Caco-2 (cell line): ENCODE measurements at regions not wholly inside any gene's neighbourhood (a gene's known extent, or its start where the extent isn't known, plus 50 kb on each side); places are given as distances from the start of the nearest gene placed in this dataset.
"Not testable (repeated sequence)": the region's sequence is repeated elsewhere in the genome, so short reads cannot be mapped to it uniquely, and the experiment has no call there.

Experiments used
- BruUV-seq: library from RNA; stranded (reverse); fragments of 400-500 nt; replicated peaks from 2 replicates; lab custom pipeline; 2021; lab: Mats Ljungman, UMichigan
- CTCF ChIA-PET: fragments of 300-600 bp; sonication (Branson Sonifier 250); formaldehyde crosslinking; loops from one replicate; lab custom pipeline; 2022; ENCODE audit warnings: antibody characterized with exemption; lab: Charles Lee
- POLR2A ChIA-PET: fragments of 300-600 bp; sonication (Branson Sonifier 250); formaldehyde crosslinking; loops from one replicate; lab custom pipeline; 2022; ENCODE audit warnings: antibody characterized with exemption; lab: Charles Lee
- DNase-seq, 2 experiments: peaks; one replicate each; pipeline versions ENCODE4 v3.0.0 to v3.0.0-alpha.2; 2020 to 2022
- H3K27me3 ChIP-seq: replicated peaks from 2 replicates; pipeline ENCODE4 v1.6.0; 2011; ENCODE audit warnings: low read length; ENCODE audit not compliant: control insufficient read depth, insufficient read depth
- H3K36me3 ChIP-seq: 2 replicates; pipeline ENCODE4 v1.5.1; 2011; ENCODE audit warnings: low read length; ENCODE audit not compliant: control insufficient read depth, insufficient read depth
- H3K4me1 ChIP-seq: fragments of 250-450 bp; sonication (Bioruptor Pico); 2 replicates; pipeline ENCODE4 v1.5.1; 2020; ENCODE audit warnings: mild to moderate bottlenecking
- H3K4me3 ChIP-seq: 2 replicates; pipeline ENCODE4 v1.5.1; 2011; ENCODE audit warnings: low read depth, mild to moderate bottlenecking, control low read depth, low read length
- H3K9me3 ChIP-seq: fragments of 250-450 bp; sonication (Bioruptor Pico); 2 replicates; pipeline ENCODE4 v1.5.1; 2020; ENCODE audit warnings: mild to moderate bottlenecking, moderate library complexity
- H3K27ac Mint-ChIP-seq: one replicate; pipeline ENCODE4 v1.8.0; 2022; ENCODE audit warnings: mixed read lengths; ENCODE audit not compliant: unreplicated experiment
- H3K27me3 Mint-ChIP-seq: one replicate; pipeline ENCODE4 v1.8.0; 2022; ENCODE audit warnings: mixed read lengths; ENCODE audit not compliant: insufficient read depth, unreplicated experiment
- H3K36me3 Mint-ChIP-seq: one replicate; pipeline ENCODE4 v1.8.0; 2022; ENCODE audit warnings: mild to moderate bottlenecking, mixed read lengths; ENCODE audit not compliant: insufficient read depth, unreplicated experiment
- H3K4me1 Mint-ChIP-seq: one replicate; pipeline ENCODE4 v1.8.0; 2022; ENCODE audit warnings: low read depth, mixed read lengths; ENCODE audit not compliant: unreplicated experiment
- H3K4me3 Mint-ChIP-seq: one replicate; pipeline ENCODE4 v1.8.0; 2022; ENCODE audit warnings: mild to moderate bottlenecking, moderate library complexity, mixed read lengths; ENCODE audit not compliant: unreplicated experiment
- H3K9me3 Mint-ChIP-seq: one replicate; pipeline ENCODE4 v1.8.0; 2022; ENCODE audit warnings: mixed read lengths; ENCODE audit not compliant: unreplicated experiment
- intact Hi-C: fragments of 100-400 bp; cut with micrococcal nuclease; formaldehyde crosslinking; loops from one replicate; pipeline ENCODE4 v1.10.0; 2022; ENCODE audit not compliant: unreplicated experiment
- TF ChIP-seq, protein P1 (sequence below), 2 experiments: fragments of 200-600 bp in 1 of 2; IDR thresholded peaks; 1 replicate in 1 of 2; 2 replicates in 1 of 2; pipeline versions ENCODE4 v1.5.1 to v1.8.0; 2011 to 2022; ENCODE audit warnings: antibody characterized with exemption in 1 of 2, control low read depth in 1 of 2, inconsistent platforms in 1 of 2, low read depth in 1 of 2, low read length in 1 of 2, mild to moderate bottlenecking in 1 of 2, moderate library complexity in 1 of 2; ENCODE audit not compliant: insufficient read depth in 1 of 2, severe bottlenecking in 1 of 2, unreplicated experiment in 1 of 2

DNA sequence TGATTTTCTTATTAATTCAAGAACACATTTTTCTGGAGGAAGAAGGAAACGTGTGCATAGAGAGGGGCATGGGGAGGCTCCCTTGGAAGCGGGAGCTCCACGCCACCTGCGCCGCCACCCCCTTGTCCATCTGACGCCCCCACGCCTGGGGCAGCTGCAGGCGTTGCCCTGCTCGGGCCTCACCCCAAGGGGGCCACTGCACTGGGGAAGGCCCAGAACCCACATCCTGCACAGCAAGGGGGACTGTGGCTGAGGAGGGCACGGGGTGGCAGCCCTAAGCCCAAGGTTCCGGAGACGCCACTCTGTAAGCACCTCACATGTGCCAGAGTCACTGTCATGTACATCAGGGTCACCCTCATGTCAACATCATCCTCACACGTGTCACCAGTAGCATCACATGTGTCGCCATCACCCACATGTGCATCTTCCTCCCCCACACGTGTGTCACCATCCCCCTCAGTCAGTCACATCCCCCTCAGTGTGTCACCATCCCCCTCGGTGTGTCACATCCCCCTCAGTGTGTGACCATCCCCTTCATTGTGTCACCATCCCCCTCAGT, 486.7 kb upstream of the SALL3 start:
- Mint-ChIP-seq H3K9me3 (no peaks in the 10 kb centered on the region), H3K27me3 (no peaks in the 10 kb centered on the region), H3K27ac (no peak overlapping the region), H3K4me1 (no peaks in the 10 kb centered on the region), H3K4me3 (no peak overlapping the region), H3K36me3 (peaks cover 6% of the 10 kb centered on the region)
- Histone ChIP-seq H3K4me3 (no peak overlapping the region), H3K9me3 (no peaks in the 10 kb centered on the region), H3K36me3 (no peaks in the 10 kb centered on the region), H3K4me1 (no peaks in the 10 kb centered on the region), H3K27me3 (no peaks in the 10 kb centered on the region)
- no peak for DNase-seq
- no TSS peak for BruUV-seq
- intact Hi-C loops = no loop called here
- ChIA-PET POLR2A (no interaction called here), CTCF (no interaction called here)
- TF ChIP-seq, protein P1, sequence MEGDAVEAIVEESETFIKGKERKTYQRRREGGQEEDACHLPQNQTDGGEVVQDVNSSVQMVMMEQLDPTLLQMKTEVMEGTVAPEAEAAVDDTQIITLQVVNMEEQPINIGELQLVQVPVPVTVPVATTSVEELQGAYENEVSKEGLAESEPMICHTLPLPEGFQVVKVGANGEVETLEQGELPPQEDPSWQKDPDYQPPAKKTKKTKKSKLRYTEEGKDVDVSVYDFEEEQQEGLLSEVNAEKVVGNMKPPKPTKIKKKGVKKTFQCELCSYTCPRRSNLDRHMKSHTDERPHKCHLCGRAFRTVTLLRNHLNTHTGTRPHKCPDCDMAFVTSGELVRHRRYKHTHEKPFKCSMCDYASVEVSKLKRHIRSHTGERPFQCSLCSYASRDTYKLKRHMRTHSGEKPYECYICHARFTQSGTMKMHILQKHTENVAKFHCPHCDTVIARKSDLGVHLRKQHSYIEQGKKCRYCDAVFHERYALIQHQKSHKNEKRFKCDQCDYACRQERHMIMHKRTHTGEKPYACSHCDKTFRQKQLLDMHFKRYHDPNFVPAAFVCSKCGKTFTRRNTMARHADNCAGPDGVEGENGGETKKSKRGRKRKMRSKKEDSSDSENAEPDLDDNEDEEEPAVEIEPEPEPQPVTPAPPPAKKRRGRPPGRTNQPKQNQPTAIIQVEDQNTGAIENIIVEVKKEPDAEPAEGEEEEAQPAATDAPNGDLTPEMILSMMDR (IDR thresholded peaks at IDR 0.05; ENCODE audit: insufficient read depth in 1 of 2, low read depth in 1 of 2, low read length in 1 of 2, severe bottlenecking in 1 of 2, unreplicated experiment in 1 of 2) = no peak

DNA sequence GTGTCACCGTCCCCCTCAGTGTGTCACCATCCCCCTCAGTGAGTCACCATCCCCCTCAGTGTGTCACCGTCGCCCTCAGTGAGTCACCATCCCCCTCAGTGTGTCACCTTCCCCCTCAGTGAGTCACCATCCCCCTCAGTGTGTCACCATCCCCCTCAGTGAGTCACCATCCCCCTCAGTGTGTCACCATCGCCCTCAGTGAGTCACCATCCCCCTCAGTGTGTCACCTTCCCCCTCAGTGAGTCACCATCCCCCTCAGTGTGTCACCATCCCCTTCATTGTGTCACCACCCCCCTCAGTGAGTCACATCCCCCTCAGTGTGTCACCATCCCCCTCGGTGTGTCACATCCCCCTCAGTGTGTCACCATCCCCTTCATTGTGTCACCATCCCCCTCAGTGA, 486.1 kb upstream of the SALL3 start:
- H3K4me3 Mint-ChIP-seq, CTCF ChIA-PET, BruUV-seq, H3K4me1 ChIP-seq, H3K4me3 ChIP-seq, H3K4me1 Mint-ChIP-seq, DNase-seq, H3K27me3 Mint-ChIP-seq, intact Hi-C loops, H3K27me3 ChIP-seq, POLR2A ChIA-PET, H3K9me3 ChIP-seq, H3K36me3 ChIP-seq, H3K27ac Mint-ChIP-seq, H3K9me3 Mint-ChIP-seq, H3K36me3 Mint-ChIP-seq: not testable (repeated sequence)

DNA sequence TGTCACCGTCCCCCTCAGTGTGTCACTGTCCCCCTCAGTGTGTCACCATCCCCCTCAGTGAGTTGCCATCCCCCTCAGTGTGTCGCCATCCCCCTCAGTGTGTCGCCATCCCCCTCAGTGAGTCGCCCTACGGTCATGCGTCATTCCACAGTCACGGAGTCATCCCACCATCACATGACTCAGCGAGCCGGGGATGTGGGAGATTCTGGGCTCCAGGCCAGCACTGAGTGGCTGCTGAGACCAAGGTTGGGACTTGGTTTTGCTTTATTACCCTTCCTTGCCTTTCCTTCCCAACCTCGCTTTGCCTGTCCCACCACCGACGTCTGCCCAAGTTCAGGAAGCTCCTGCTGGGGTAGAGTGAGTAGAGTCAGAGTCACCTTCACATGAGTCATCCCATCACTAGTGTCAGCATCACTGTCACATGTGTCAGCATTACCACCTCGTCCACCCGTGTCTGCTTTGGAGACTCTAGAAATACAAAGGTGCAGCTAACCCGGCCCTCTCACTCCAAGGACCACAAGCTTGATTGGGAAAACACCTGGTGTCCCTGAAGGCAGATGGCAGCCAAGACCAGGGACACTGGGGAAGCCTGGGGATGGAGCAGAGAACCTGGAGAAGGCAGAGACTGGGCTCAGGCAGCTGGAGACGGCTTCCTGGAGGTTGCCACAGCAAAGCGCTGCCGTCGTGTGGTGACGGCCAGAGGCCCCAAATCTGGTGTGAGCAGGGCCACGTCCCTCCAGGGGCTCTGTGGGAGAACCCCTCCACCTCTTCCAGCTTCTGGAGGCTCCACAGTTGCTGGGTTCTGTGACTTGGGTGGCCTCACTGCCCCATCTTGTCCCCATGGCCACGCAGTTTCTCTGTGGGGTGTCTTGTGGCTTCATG, 485.2 kb upstream of the SALL3 start:
- CTCF ChIA-PET = no interaction called here
- H3K4me3 ChIP-seq = no peak overlapping the region
- no peaks in the 10 kb centered on the region for H3K9me3 ChIP-seq
- no peaks in the 10 kb centered on the region for H3K27me3 ChIP-seq
- POLR2A ChIA-PET = no interaction called here
- Mint-ChIP-seq H3K4me3 (no peak overlapping the region), H3K9me3 (no peaks in the 10 kb centered on the region), H3K27me3 (no peaks in the 10 kb centered on the region), H3K36me3 (peaks cover 6% of the 10 kb centered on the region), H3K4me1 (no peaks in the 10 kb centered on the region), H3K27ac (no peak overlapping the region)
- no TSS peak for BruUV-seq
- intact Hi-C loops = no loop called here
- TF ChIP-seq, protein P1 (IDR thresholded peaks at IDR 0.05; ENCODE audit: insufficient read depth in 1 of 2, low read depth in 1 of 2, low read length in 1 of 2, severe bottlenecking in 1 of 2, unreplicated experiment in 1 of 2) = no peak
- no peaks in the 10 kb centered on the region for H3K36me3 ChIP-seq
- DNase-seq = no peak
- no peaks in the 10 kb centered on the region for H3K4me1 ChIP-seq
